OCI-LY3 (cell line): ENCODE measurements at regions not wholly inside any gene's neighbourhood (a gene's known extent, or its start where the extent isn't known, plus 50 kb on each side); places are given as distances from the start of the nearest gene placed in this dataset.

ENCODE experiments used
- H2AFZ ChIP-seq: fragments of 200-600, 300-600 bp; shearing (Covaris generic); 2 replicates; pipeline ENCODE4 v1.6.0; 2014; ENCODE audit warnings: antibody characterized with exemption, low read depth, low read length
- H3K27ac ChIP-seq: fragments of 200-600, 300-600 bp; sonication (generic); 2 replicates; pipeline ENCODE4 v1.5.1; 2014; ENCODE audit warnings: mild to moderate bottlenecking, low read length, moderate library complexity, mixed read lengths
- H3K27me3 ChIP-seq: fragments of 200-600, 300-600 bp; sonication (generic); 2 replicates; pipeline ENCODE4 v1.6.1; 2014; ENCODE audit warnings: low read depth, low read length, mixed read lengths
- H3K36me3 ChIP-seq: fragments of 200-600, 300-600 bp; sonication (generic); replicated peaks from 2 replicates; pipeline ENCODE3; 2014; ENCODE audit warnings: low read depth, low read length, mixed read lengths
- H3K4me1 ChIP-seq: fragments of 300-600, 200-600 bp; sonication (generic); 2 replicates; pipeline ENCODE4 v1.6.1; 2014; ENCODE audit warnings: low read length, mixed read lengths
- H3K4me2 ChIP-seq: fragments of 200-600, 300-600 bp; sonication (generic); 2 replicates; pipeline ENCODE4 v1.6.1; 2014; ENCODE audit warnings: low read length, mixed read lengths
- H3K4me3 ChIP-seq: fragments of 300-600, 200-600 bp; sonication (generic); 2 replicates; pipeline ENCODE4 v1.5.1; 2014; ENCODE audit warnings: antibody characterized with exemption, mild to moderate bottlenecking, low read length, moderate library complexity
- H3K79me2 ChIP-seq: fragments of 300-600, 200-600 bp; shearing (Covaris generic); 2 replicates; pipeline ENCODE4 v1.6.1; 2014; ENCODE audit warnings: mild to moderate bottlenecking, low read length, mixed read lengths
- H3K9ac ChIP-seq: fragments of 300-600, 200-600 bp; shearing (Covaris generic); 2 replicates; pipeline ENCODE4 v1.6.0; 2014; ENCODE audit warnings: mild to moderate bottlenecking, low read length, moderate library complexity
- H3K9me3 ChIP-seq: fragments of 200-600, 300-600 bp; shearing (Covaris generic); 2 replicates; pipeline ENCODE4 v1.6.1; 2014; ENCODE audit warnings: low read length, mixed read lengths; ENCODE audit not compliant: insufficient read depth
- H4K20me1 ChIP-seq: fragments of 200-600, 300-600 bp; sonication (generic); 2 replicates; pipeline ENCODE4 v1.6.1; 2016; ENCODE audit warnings: low read length, mixed read lengths; ENCODE audit not compliant: insufficient read depth
- EZH2phosphoT487 ChIP-seq: fragments of 200-600 bp; shearing (Covaris generic); IDR thresholded peaks from 2 replicates; pipeline ENCODE4 v1.6.1; 2018; ENCODE audit warnings: antibody characterized with exemption, mixed run types, low read depth
- TF ChIP-seq, protein P1 (sequence below): fragments of 200-600, 300-600 bp; sonication (generic); IDR thresholded peaks from 2 replicates; pipeline ENCODE4 v1.5.1; 2014; ENCODE audit warnings: antibody characterized with exemption, low read length, low read depth

DNA sequence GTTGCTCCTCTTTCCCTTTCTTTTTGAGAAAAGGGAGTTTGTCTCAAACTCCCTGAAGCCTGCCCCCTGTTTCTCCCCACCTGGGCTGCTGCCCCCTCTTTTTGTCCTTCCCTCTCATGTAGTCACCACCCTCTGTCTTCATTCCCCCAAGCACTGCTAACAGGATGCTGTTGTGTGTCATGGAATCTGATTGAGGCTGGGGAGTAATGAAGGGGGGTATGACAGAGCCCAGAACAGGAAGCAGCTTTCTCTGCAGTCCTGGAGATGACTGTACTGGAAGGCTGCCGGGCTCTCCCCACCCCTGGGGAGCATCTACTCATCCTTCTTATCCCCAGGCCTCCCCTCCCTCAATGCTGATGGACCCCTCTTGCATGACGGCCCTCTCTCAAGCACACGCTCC lies 181.6 kb downstream of the ABHD5 start:
- Histone ChIP-seq H4K20me1 (no peaks in the 10 kb centered on the region), H3K4me3 (no peak overlapping the region), H3K79me2 (no peaks in the 10 kb centered on the region), H2AFZ (no peak overlapping the region), H3K27ac (no peak overlapping the region), H3K4me1 (no peaks in the 10 kb centered on the region), H3K27me3 (peaks cover 44% of the 10 kb centered on the region), H3K9me3 (no peaks in the 10 kb centered on the region), H3K36me3 (no peaks in the 10 kb centered on the region), H3K4me2 (no peak overlapping the region), H3K9ac (no peak overlapping the region)
- TF ChIP-seq, protein P1, sequence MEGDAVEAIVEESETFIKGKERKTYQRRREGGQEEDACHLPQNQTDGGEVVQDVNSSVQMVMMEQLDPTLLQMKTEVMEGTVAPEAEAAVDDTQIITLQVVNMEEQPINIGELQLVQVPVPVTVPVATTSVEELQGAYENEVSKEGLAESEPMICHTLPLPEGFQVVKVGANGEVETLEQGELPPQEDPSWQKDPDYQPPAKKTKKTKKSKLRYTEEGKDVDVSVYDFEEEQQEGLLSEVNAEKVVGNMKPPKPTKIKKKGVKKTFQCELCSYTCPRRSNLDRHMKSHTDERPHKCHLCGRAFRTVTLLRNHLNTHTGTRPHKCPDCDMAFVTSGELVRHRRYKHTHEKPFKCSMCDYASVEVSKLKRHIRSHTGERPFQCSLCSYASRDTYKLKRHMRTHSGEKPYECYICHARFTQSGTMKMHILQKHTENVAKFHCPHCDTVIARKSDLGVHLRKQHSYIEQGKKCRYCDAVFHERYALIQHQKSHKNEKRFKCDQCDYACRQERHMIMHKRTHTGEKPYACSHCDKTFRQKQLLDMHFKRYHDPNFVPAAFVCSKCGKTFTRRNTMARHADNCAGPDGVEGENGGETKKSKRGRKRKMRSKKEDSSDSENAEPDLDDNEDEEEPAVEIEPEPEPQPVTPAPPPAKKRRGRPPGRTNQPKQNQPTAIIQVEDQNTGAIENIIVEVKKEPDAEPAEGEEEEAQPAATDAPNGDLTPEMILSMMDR = no peak
- no peak for TF ChIP-seq EZH2phosphoT487

DNA sequence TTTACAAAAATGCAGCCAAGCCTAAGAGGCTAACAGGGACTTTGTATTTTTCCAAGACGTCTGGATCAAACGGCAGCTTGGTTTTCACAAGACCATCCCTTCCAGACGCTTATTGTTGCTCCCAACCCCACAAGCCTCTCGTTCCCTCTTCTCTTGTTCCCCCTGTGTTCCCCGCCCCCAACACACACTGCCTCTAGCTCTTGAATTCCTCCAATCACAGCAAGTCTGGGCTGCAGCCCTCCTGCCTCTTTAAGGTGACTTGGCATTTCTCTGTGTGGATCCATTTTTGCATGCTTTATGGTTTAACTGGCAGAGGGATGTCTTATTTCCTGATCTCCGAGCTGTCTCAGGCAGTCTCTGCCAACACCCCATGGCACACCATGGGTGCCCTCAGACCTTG lies 182.2 kb downstream of the ABHD5 start:
- Histone ChIP-seq H2AFZ (no peak overlapping the region), H3K36me3 (no peaks in the 10 kb centered on the region), H3K4me2 (no peak overlapping the region), H3K79me2 (no peaks in the 10 kb centered on the region), H3K27me3 (peaks cover 49% of the 10 kb centered on the region), H3K9ac (no peak overlapping the region), H3K4me1 (no peaks in the 10 kb centered on the region), H3K4me3 (no peak overlapping the region), H3K9me3 (no peaks in the 10 kb centered on the region), H3K27ac (no peak overlapping the region), H4K20me1 (no peaks in the 10 kb centered on the region)
- TF ChIP-seq, protein P1 = no peak
- no peak for TF ChIP-seq EZH2phosphoT487

DNA sequence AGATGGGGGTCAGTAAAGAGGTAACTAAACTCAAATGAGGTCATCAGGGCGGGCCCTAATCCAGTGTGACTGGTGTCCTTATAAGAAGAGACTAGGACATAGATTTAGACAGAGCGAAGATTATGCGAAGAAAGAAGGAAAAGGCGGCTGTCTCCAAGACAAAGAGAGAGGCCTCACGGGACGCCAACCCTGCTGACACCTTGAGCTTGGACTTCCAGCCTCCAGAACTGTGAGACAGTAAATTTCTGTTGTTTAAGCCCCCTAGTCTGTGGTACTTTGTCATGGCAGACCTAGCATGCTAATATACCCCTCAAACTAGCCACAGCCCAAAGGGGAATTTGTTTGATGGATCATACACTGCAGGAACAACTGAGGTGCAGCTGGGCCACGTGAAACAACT lies 183.0 kb downstream of the ABHD5 start:
- TF ChIP-seq, protein P1 = no peak
- no peak for TF ChIP-seq EZH2phosphoT487
- Histone ChIP-seq H3K27me3 (peaks cover 48% of the 10 kb centered on the region), H2AFZ (no peak overlapping the region), H3K27ac (no peak overlapping the region), H3K79me2 (no peaks in the 10 kb centered on the region), H3K4me2 (no peak overlapping the region), H3K9me3 (no peaks in the 10 kb centered on the region), H3K4me3 (no peak overlapping the region), H3K9ac (no peak overlapping the region), H3K4me1 (peaks cover 6% of the 10 kb centered on the region; the same call in 1 of the 2 replicates), H4K20me1 (no peaks in the 10 kb centered on the region), H3K36me3 (no peaks in the 10 kb centered on the region)

DNA sequence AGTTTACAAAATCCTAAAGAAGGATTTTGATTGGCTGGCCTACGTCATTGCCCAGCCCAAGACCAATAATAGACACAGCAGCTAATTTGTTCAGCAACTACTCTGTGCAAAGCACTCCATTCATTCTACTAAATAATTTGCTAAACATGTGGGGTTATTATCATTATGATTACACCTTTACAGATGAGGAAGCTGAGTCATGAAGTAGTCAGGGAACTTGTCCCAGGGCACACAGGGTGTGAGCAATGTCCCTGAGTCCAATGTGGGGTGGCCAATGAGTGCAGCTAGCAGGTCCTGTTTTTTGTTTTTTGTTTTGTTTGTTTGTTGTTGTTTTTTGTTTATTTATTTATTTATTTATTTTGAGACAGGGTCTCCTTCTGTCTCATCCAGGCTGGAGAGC lies 183.6 kb downstream of the ABHD5 start:
- H3K4me1 ChIP-seq = peaks cover 12% of the 10 kb centered on the region

More for the DNA sequence above, 183.6 kb downstream of the ABHD5 start:
- no peak overlapping the region for H3K9ac ChIP-seq
- no peaks in the 10 kb centered on the region for H3K36me3 ChIP-seq
- H3K27me3 ChIP-seq = peaks cover 44% of the 10 kb centered on the region
- H3K9me3 ChIP-seq = no peaks in the 10 kb centered on the region
- H3K79me2 ChIP-seq = no peaks in the 10 kb centered on the region
- no peak overlapping the region for H2AFZ ChIP-seq
- no peaks in the 10 kb centered on the region for H4K20me1 ChIP-seq
- H3K4me2 ChIP-seq = no peak overlapping the region
- H3K27ac ChIP-seq = no peak overlapping the region
- no peak overlapping the region for H3K4me3 ChIP-seq
- no peak for TF ChIP-seq EZH2phosphoT487
- TF ChIP-seq, protein P1 = no peak
